ENCODE measurements at regions not wholly inside any gene's neighbourhood (a gene's known extent, or its start where the extent isn't known, plus 50 kb on each side); places are given as distances from the start of the nearest gene placed in this dataset.

DNA sequence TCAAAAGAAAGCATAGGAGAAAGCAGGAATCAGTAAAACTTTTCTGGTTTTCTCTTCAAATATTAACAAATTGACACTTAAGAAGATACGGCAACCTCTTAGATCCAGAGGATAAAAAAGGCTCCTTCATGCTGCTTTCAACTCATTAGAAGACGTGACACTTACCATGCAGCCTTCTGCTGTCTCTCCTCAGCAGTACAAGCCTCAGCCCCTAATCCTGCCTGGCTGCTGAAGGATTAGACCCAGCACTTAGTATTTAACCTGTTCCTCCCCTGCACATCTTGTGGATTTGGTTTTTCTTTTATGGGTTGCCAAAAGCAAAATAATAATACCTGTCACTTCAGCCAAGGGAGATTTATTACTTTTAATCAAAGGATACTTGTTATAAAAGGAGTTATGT lies 108.4 kb downstream of the LYZL1 start:
- DNase-seq, result no peak

DNA sequence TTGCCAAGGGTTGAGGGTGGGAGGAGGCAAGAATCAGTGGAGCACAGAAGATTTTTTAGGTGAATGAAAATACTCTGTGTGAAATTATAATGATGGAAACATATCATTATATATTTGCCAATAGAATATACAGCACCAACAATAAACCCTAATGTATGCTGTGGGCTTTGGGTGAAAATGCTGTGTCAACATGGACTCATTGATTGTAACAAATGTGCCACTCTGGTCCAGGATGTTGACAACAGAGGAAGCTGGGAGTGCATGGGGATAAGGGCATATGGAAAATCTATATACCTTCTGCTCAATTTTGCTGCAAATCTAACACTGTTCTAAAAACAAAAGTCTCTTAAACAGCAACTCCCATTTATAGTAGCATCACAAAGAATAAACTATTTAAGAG lies 114.3 kb downstream of the LYZL1 start:
- DNase-seq, result no peak

DNA sequence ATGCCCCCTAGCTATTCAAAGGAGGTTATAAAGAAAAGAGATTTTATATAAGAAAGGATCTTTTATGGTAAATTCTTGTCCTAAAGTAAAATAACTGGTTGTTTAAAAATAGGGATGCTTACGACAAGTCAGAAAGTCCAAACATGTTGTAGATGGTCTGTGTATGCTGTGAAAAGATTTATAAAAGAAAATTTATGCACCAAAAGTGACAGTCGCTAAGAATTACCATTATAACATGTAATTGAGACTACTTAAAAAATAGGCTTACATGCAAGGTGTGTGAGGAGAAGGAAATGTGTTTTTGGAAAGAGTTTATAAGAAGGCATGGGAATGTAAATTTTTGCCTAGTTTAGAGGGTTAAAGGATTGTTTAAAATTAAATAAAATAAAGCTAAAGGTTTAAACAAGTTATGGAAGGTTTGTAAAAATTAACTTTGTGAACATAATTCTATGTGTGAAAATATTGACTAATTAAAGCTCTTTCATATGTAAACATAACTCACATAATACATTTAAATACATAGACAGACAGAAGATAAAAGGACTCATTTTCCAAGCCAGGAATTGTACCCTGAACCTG lies 118.5 kb downstream of the LYZL1 start:
- DNase-seq, result no peak

Data from NCI-H187 (cell line).